ENCODE measurements at regions not wholly inside any gene's neighbourhood (a gene's known extent, or its start where the extent isn't known, plus 50 kb on each side); places are given as distances from the start of the nearest gene placed in this dataset.

GRCh38 chr1:195941314-195941713 lies 666.9 kb downstream of the KCNT2 start:
- DNase-seq (ENCODE audit: low read depth), result no peak

- peak; percentile 20 for DNase-seq (ENCODE audit: low read depth)
These were observed 668.4 kb downstream of the KCNT2 start for GRCh38 chr1:195939844-195940243.

GRCh38 chr1:195934817-195935553 lies 673.3 kb downstream of the KCNT2 start:
- DNase-seq (ENCODE audit: low read depth), result no peak

GRCh38 chr1:195933835-195934234 lies 674.4 kb downstream of the KCNT2 start:
- no peak for DNase-seq (ENCODE audit: low read depth)

- no peak for DNase-seq (ENCODE audit: low read depth)
These were observed 692.4 kb downstream of the KCNT2 start for GRCh38 chr1:195915826-195916225.

- DNase-seq (ENCODE audit: low read depth), result no peak
These were observed 699.2 kb downstream of the KCNT2 start for GRCh38 chr1:195909061-195909460.

DNA sequence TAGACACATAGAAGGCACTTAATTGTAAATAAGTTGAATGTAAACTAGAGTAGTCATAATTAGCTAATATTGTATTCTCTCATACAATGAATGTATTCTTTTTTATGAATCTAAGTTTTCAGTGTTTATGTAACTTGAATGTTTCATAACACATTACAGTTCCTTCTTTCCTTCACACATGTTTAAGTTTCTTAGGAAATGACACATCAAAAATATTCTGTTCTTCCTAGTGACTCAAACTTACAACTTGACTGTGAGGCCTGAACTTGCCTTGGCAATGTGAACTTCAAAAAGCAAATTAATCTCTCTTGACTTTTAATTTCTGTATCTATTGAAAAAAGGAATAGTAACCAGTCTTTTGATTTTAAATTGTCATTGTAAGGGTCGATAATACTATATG lies 700.1 kb downstream of the KCNT2 start:
- peak; percentile 57 for DNase-seq (ENCODE audit: low read depth)

DNA sequence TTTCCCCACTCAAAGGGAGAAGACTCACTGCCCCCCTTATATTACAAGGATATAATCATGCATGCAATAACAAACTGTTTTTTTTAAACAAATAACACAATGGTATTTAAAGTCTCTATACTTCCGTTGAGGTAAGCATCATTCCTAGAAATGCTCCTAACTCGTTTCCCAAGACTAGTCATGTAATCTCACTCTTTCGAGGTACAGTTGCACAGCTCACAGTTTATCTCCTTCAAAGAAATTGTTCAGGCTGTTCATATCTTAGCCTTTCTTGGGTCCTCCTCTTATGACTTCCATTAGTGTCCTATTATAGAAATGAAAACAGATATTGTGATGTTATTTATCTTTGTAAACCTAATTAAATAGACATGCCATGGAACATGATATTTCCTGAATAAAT lies 705.0 kb downstream of the KCNT2 start:
- no peak for DNase-seq (ENCODE audit: low read depth)

GRCh38 chr1:195902779-195903178 lies 705.5 kb downstream of the KCNT2 start:
- no peak for DNase-seq (ENCODE audit: low read depth)

GRCh38 chr1:195899762-195900352 lies 708.4 kb downstream of the KCNT2 start:
- peak; percentile 38 for DNase-seq (ENCODE audit: low read depth)

DNA sequence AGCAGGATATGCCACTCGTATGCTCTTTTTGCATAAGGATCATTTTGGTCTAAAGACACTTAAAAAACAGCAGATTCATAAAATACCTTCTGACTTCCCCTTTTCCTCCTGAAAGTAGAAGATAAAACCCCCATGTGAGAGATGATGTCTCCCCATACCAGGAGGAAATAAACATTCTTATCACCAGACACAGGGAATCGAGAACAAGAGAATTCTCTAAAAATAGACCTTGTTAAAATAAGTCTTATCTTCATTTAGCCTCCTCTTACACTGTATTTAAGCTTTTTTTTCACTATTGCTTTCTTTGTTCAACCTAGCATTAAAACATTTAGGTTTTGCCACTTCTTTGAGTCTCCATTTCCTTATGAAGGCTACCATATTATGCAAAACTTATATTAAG lies 709.3 kb downstream of the KCNT2 start:
- DNase-seq (ENCODE audit: low read depth), result no peak

DNA sequence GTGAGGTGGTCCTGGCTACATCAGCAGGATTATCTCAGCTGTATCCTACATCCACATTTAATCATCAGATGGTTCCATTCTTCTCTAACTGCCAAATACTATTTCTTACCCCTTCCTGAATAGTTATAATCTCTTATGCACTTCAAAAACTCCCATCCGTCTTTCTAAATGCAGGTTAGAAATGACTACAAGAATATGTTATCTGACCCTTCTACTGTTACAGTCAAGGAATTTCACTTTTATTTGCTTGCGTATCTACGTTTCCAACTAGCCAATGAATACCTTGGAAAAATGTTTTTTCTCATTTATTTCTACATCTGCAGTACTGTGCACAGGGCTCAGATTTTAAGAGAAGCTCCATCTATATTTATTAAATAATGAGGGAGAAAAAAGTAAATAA lies 709.9 kb downstream of the KCNT2 start:
- no peak for DNase-seq (ENCODE audit: low read depth)

- DNase-seq (ENCODE audit: low read depth), result no peak
These were observed 711.2 kb downstream of the KCNT2 start for GRCh38 chr1:195897076-195897475.

DNA sequence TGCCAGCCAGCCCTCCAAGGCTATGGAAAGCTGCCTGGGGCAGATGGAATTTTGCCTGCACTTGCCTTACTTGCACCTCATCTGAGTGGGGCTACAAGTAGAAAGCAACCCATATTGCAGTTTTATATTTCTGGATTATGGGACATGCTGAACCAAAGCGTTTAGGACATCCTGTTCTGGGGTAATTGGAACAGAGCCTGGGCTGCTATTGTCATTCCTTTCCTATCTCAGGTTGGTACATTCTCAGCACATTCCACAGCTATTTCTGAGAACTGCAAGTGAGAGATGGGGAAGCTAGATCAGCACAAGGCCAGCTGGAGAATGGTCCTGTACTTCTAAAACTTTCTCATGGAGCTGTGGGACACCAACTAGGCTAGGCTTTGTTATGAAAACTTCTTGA lies 713.8 kb downstream of the KCNT2 start:
- no peak for DNase-seq (ENCODE audit: low read depth)

GRCh38 chr1:195886000-195886399 lies 722.2 kb downstream of the KCNT2 start:
- DNase-seq (ENCODE audit: low read depth), result no peak

- no peak for DNase-seq (ENCODE audit: low read depth)
These were observed 729.8 kb downstream of the KCNT2 start for GRCh38 chr1:195878478-195878877.

- DNase-seq (ENCODE audit: low read depth), result no peak
These were observed 731.4 kb downstream of the KCNT2 start for GRCh38 chr1:195876792-195877191.

DNA sequence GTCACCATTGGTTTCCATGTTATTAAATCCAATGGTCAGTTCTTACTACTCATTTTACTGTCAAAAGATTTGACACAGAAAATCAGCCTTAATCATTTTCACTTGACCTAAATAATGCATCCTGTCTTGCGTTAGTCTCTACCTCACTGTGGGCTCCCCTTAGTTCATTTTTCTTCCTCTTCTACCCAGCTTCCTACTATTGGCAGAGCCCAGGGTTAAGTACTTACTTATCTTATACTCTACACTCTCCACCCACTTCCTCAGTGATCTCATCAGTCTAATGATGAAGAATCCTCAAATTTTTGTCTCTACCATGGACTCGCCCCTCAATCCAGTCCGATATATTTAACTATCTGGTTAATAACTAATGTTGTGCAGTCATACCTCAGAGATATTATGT lies 735.9 kb downstream of the KCNT2 start:
- no peak for DNase-seq (ENCODE audit: low read depth)

- DNase-seq (ENCODE audit: low read depth), result no peak
These were observed 740.6 kb downstream of the KCNT2 start for GRCh38 chr1:195867638-195868037.

- no peak for DNase-seq (ENCODE audit: low read depth)
These were observed 741.4 kb downstream of the KCNT2 start for GRCh38 chr1:195866781-195867222.

DNA sequence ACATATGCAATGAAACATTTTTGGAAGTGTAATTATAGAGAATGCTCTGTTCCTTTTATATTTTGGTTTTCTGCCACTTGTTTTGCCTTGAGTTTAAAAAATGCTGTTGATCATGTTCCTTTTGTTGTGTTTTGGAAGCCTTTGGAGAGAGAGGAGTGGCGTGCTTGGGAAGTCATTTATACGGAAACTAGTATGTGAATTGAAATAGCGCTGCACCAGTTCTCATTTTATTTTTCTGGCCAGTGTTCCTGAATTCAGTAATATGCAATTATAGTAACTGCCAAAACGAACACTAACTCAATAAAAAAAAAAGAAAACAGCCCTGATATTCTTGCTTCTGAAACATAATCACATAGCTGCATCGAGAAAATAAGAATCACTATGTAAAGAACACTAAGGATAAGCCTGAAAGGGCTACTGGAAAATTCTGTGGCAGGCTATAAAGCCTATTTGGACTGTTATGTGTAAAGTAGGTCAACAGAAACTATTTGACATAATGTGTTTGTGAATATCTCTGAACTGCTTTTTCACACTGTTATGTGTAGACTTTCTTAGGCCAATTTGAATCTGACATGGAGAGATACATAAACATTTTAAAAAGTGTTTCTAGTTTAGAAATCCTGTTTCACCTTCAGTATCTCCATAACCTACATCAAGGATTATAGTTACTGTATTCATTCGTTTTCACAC lies 742.0 kb downstream of the KCNT2 start:
- DNase-seq (ENCODE audit: low read depth), result no peak

GRCh38 chr1:195851804-195852203 lies 756.4 kb downstream of the KCNT2 start:
- peak; percentile 8 for DNase-seq (ENCODE audit: low read depth)

All from HT1080 (cell line).